GM19025 (cell line): ENCODE measurements at regions not wholly inside any gene's neighbourhood (a gene's known extent, or its start where the extent isn't known, plus 50 kb on each side); places are given as distances from the start of the nearest gene placed in this dataset.

Source experiments
- ATAC-seq: cut with Tn5 transposase; IDR thresholded peaks from one replicate; pipeline ENCODE4 v1.9.1; 2021; ENCODE audit warnings: mild to moderate bottlenecking, low read depth, moderate library complexity; ENCODE audit not compliant: unreplicated experiment

GRCh38 chr3:113094337-113095221 lies 103.8 kb downstream of the GTPBP8 start:
- no peak for ATAC-seq

GRCh38 chr3:113096188-113096892 lies 105.6 kb downstream of the GTPBP8 start:
- ATAC-seq, result no peak

GRCh38 chr3:113097960-113098447 lies 107.2 kb downstream of the GTPBP8 start:
- ATAC-seq, result no peak

GRCh38 chr3:113100063-113100462 lies 109.3 kb downstream of the GTPBP8 start:
- no peak for ATAC-seq

GRCh38 chr3:113103588-113103987 lies 107.8 kb upstream of the BOC start:
- ATAC-seq, result no peak

- no peak for ATAC-seq
Observed at GRCh38 chr3:113104357-113105092, 106.8 kb upstream of the BOC start.

- ATAC-seq, result no peak
Observed at GRCh38 chr3:113105093-113105449, 106.3 kb upstream of the BOC start.

GRCh38 chr3:113105966-113106660 lies 105.2 kb upstream of the BOC start:
- no peak for ATAC-seq

GRCh38 chr3:113110267-113110666 lies 101.1 kb upstream of the BOC start:
- no peak for ATAC-seq

- ATAC-seq, result no peak
Observed at GRCh38 chr3:113111011-113111707, 100.2 kb upstream of the BOC start.

GRCh38 chr3:113113361-113113760 lies 98.0 kb upstream of the BOC start:
- no peak for ATAC-seq

GRCh38 chr3:113117511-113118234 lies 93.7 kb upstream of the BOC start:
- ATAC-seq, result no peak

- ATAC-seq, result no peak
Observed at GRCh38 chr3:113118336-113118735, 93.0 kb upstream of the BOC start.

GRCh38 chr3:113124256-113124830 lies 87.0 kb upstream of the BOC start:
- ATAC-seq, result no peak

- no peak for ATAC-seq
Observed at GRCh38 chr3:113125951-113126350, 85.4 kb upstream of the BOC start.

GRCh38 chr3:113128386-113129015 lies 82.9 kb upstream of the BOC start:
- ATAC-seq, result no peak

- no peak for ATAC-seq
Observed at GRCh38 chr3:113129168-113129567, 82.2 kb upstream of the BOC start.

GRCh38 chr3:113132571-113132996 lies 78.8 kb upstream of the BOC start:
- ATAC-seq, result no peak
